GM21381 (cell line): ENCODE measurements at regions not wholly inside any gene's neighbourhood (a gene's known extent, or its start where the extent isn't known, plus 50 kb on each side); places are given as distances from the start of the nearest gene placed in this dataset.
"Not testable (repeated sequence)": the region's sequence is repeated elsewhere in the genome, so short reads cannot be mapped to it uniquely, and the experiment has no call there.

Experiments
- ATAC-seq: cut with Tn5 transposase; IDR thresholded peaks from one replicate; pipeline ENCODE4 v1.9.1; 2021; ENCODE audit warnings: mild to moderate bottlenecking, moderate library complexity; ENCODE audit not compliant: unreplicated experiment

DNA sequence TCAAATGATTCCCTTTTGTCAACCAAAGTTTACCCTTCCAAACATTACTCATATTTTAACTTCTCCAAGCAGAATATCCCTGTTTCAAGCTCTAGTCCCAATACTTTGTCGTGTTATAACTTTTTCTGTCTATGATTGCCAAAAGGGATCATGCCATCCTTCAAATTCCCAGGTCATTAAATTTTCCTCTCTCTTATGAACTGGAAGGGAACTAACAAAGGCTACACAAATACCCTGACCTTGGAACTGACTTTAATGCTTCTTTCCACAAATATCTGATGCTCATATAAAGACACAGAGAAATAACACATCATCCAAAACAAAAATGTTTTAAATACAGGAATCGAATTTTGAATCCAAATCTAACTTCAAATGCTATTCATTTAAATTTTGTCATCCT lies 1352.7 kb downstream of the CDH11 start:
- no peak for ATAC-seq

DNA sequence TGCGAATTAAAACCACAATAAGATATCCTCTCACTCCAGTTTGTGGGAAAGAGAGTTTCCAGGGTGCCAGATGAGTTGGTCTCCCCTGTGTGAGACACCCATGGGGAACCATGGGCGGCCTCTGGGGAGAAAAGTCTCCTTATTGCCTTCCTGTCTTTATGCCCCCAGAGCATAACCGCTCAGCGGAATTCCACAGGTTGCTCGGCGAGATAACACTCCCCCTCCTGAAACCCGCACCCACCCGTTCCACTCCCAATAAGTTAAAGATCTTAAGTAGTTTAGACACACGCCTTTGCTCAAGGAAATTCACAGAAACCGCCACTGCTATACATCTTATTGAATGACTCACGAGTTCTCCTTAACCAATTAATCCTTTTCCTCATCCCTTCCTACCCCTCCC lies 1361.6 kb downstream of the CDH11 start:
- ATAC-seq: not testable (repeated sequence)

GRCh38 chr16:63752347-63752746 lies 1369.5 kb downstream of the CDH11 start:
- no peak for ATAC-seq

DNA sequence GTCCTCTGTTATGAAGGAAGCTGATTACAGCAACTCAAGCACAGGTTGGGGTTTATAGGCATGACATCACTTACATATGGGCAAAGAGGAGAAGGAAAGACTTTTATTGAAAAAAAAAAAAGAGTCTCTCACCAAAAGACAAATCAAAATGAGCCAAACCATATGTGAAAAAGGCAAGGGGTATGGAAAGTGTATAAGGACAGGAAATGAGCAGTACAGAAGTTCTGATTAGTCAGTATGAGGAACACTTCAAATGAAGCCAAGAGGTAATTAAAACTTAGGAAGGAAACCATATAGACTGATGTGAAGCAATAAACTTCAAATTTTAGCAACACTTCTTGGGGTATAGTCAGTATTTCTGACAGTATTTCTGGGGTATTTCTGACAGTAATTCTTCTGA lies 1372.6 kb downstream of the CDH11 start:
- ATAC-seq: no peak

DNA sequence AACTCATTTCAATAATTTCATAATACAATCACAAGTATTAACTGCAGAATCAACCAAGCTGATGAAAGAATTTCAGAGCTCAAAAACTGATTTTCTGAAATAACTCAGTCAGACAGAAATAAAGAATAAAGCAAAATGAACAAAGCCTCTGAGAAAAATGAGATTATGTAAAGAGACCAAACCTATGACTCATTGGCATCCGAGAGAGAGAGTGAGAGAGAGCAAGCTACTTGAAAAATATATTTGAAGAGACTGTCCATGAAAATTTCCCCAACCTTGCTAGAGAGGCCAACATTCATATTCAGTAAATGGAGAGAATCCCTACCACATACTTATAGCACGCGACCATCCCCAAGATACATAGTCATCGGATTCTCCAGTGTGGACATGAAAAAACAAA lies 1376.4 kb downstream of the CDH11 start:
- no peak for ATAC-seq

DNA sequence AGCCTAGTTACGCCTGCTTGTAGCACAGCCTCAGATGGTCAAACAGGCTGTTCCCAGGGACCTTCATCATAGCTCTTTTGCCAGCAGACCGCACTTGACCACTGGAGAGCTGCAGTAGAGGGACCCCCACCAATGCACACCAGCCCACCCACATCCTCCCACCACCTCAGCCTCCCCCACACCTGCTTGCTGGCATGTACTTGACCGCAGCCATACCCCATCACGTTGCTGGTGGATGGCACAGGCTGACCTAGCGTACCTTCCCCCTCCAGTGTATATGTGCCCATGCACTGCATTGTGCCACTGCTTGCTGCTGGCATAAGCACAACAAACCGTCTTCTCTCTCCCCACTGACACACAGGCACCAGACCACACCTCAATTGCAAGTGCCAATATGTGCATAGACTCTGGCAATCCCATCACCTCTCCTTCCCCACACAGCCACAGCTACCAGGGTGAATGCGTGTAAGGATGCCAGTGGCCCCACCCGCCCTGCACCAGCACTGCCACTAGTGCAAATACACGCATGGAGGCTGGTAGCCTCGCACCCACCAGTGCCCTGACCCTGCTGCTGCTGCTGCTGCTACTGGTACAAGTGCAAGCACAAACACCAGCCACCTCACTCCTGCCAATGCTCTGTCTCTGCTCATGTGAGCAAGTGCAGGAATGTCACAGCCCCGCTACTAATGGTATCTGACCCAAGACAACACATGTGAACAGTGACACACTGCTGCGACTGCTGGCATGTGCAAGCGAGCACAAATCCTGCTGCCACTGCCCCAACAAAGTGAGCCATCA lies 1377.6 kb downstream of the CDH11 start:
- ATAC-seq: no peak

DNA sequence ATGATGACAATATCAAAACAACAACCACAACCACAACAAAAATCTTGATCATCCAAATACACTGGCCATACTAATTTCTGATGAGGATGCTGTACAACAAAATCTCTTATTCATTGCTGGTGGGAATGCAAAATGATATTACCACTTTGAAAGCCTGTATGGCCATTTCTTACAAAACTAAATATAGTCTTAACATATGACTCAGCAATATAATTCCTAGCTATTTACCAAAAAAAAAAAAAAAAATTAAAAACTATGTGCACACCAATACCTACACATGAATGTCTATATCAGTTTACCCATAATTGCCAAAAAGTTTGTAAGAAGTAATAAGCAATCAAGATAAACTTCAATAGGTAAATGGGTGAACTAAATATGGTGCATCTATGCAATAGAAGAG lies 1379.7 kb downstream of the CDH11 start:
- no peak for ATAC-seq

DNA sequence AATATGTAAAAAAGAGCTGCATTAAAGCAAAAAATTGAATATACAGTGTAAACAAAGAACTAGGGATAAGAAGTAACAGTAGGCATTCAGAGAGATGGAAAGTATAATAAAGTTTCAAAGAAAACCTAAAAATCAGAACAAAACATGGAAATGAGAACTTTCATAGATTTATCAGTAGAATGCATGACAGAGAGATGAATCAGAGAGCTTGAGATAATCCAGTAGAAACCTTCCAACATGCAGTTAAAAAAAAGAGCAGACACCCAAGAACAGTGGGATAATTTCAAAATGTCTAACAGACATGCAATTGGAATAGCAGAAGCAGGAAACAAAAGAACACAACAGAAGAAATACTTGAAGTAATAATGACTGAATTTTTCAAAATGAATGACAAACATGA lies 1384.2 kb downstream of the CDH11 start:
- ATAC-seq: no peak

GRCh38 chr16:63735456-63735855 lies 1386.4 kb downstream of the CDH11 start:
- ATAC-seq: no peak

DNA sequence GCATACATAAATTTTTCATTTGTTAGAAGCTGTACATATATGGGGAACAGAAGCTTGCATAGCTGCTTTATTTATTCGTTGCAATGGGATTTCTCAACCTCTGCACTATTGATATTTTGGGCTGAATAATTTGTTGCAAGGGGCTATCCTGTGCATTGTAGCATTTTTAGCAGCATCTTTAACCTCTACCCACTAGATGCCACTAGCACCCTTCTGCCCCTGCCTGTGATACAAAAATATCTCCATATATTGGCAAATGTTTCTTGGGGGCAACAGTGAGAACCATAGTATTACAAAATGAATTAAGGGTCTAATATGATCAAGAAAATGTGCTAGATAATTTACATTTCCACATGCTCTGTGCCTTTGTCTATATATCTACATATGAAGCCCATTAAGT lies 1401.0 kb downstream of the CDH11 start:
- no peak for ATAC-seq

DNA sequence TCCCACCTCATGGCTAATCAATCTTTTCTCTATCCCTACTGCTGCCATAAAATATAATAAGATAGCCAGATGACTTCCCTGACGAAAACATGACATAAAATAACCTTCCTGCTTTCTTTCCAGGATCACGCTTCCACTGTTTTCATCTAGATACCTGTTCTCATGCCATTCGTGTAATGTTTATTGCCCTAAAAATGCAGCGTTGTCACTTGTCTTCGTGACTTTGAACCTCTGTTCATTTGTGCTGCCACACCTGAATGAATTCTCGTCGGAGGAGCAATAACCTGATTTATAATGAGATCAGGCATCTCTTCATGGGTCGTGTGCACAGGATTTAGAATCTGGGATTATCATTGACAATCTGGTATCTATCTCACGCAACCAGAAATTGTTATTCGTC lies 1401.9 kb downstream of the CDH11 start:
- no peak for ATAC-seq

GRCh38 chr16:63717806-63718205 lies 1404.1 kb downstream of the CDH11 start:
- no peak for ATAC-seq

GRCh38 chr16:63714876-63715275 lies 1407.0 kb downstream of the CDH11 start:
- no peak for ATAC-seq

DNA sequence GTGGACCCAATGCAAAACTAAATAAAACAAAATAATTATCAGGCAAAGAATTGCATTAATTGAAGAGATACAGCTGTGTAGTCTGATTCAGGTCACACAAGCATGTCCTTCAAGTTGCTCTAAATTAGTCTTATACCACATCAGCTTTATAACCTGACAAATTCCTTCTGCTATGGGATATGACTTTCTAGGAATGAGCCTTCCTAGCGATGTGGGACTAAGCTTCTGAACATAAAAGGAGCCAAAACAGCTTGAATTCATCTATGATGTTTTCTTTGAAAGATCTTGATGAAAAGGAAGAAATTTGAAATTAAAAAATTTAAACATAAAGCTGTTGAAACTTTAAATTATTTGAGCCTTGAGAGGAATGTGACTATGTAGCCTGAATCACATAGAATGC lies 1409.1 kb downstream of the CDH11 start:
- no peak for ATAC-seq

- ATAC-seq: no peak
These were observed 1418.3 kb downstream of the CDH11 start for GRCh38 chr16:63703612-63704011.

DNA sequence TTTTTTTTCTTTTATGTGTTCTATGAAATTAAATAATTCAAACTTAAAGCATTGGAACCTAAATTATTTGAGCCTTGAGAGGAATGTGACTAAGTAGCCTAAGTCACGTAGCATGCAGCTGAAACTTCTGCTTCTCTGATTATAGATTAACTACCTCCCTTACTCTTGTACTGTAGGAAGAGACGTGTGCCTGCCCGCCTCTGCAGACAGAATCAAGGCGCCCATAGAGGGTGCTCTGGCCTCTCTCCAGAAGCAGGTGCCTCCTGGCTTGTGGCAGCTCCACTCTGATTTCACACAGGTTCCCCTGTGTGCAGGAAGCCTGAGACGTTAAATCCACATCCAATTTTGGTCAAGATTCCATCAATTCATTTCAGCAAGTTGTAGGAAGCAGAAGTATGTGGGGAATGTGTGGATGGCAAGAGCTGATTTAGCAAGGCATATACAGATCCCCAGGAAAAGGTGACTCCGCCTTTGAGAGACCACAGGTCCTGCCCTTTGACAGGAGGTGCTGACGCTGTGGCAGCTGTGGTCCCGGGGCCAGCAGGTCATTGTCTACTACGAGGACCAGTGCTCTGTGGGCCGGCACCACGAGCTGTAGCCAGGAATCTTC lies 1418.8 kb downstream of the CDH11 start:
- ATAC-seq: no peak

- ATAC-seq: no peak
These were observed 1424.1 kb downstream of the CDH11 start for GRCh38 chr16:63697736-63698135.

- ATAC-seq: no peak
These were observed 1426.5 kb downstream of the CDH11 start for GRCh38 chr16:63695347-63695746.

GRCh38 chr16:63690961-63691360 lies 1430.9 kb downstream of the CDH11 start:
- no peak for ATAC-seq

GRCh38 chr16:63690267-63690666 lies 1431.6 kb downstream of the CDH11 start:
- no peak for ATAC-seq

GRCh38 chr16:63689068-63689467 lies 1432.8 kb downstream of the CDH11 start:
- no peak for ATAC-seq
